GM21423 (cell line): ENCODE measurements at regions not wholly inside any gene's neighbourhood (a gene's known extent, or its start where the extent isn't known, plus 50 kb on each side); places are given as distances from the start of the nearest gene placed in this dataset.

Experiments used
- ATAC-seq: cut with Tn5 transposase; IDR thresholded peaks from one replicate; pipeline ENCODE4 v1.9.1; 2021; ENCODE audit warnings: mild to moderate bottlenecking, moderate library complexity; ENCODE audit not compliant: unreplicated experiment

DNA sequence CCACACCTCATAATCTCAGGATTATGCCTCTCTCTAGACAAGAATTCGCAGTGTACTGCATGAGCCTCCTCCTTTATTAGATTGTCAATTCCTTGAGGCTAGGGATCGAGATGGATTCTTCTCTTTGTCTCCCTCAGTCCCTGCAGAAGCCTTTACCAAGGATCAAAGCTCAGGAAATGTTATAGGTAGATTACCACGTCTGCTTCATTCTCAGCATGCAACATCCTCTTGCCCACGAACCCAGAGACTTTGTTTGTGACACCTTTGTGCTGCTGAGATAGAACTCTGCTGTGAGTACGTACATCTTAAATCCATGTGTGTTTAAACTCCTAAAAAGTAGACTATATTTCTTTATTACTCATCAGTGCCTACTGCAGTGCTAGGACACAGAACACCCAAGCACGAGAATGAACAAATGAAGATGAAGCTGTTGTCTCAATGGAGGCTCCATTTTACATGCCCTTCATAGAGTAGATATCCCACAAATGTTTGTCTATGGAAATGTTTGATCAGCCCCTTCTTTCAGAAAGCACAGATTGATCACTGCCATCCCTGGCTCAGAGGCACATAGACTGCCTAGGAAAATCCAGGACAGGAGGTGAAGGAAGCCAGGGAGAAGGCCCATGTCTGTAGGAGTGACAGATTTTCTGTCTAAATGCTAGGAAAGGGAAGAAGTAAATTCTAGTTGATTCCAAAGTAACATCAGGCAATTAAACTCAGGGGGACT is 98.8 kb upstream of the KLHL29 start:
- no peak for ATAC-seq

DNA sequence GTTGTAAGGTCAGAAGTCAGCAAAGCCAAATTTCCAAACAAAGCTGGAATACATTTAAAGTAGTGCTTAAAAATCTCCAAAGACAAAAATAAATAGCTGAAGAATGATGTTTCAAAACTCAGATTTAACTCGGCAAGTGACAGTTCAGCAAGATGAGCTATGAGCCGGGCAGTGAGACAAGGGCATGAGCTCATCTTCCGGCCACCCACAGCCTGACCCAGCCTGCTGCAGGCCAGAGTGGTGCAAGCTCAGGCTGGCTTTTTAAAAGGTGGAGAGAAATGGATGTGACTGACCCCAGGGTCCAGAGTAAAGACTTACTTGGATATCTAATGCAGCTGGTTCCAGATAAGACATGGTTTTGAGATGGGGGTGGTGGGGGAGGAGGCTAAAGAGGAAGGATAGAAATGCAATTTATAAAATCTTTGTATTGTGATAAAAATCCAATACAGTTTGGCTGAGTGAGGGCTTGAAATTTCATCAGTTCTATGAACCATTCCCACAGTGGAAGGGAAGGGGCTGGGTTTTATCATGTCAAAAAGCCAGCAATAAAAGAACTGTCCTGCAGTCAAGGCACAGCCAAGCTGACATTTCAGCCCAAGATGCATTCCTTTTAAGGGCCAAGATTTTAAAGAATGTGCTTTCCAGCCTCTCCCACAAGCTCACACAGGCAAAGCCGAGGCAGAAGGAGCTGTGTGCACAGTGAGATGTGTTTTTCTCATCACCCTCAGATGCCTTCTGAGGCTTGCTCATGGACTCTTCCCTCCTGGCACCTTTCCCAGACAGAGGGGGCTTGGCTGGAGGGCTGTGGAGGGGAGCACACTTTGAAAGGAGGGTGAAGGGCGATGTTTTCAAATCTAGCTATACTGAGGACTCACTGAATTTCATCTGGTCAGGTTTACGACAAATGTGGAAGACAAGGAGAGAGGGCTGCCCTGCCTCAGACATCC is 97.9 kb upstream of the KLHL29 start:
- no peak for ATAC-seq

DNA sequence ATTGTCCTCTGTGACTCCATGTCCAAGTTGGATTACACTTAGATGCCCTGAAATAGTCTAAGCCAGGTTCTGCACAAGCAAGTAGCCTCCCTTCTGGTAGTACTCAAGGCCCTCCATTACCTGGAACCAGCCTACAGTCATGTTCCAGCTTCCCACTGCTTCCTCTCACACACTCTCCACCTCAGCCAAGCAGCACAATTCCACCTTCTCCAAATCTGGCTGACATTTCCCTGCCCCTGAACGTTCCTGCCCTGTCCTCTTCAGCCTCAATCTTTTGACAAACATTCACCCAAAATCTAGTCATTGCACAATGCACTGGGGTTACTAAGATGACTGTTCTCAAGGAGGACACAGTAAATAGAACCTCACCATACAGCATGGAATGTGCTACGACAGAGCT is 95.3 kb upstream of the KLHL29 start:
- no peak for ATAC-seq

DNA sequence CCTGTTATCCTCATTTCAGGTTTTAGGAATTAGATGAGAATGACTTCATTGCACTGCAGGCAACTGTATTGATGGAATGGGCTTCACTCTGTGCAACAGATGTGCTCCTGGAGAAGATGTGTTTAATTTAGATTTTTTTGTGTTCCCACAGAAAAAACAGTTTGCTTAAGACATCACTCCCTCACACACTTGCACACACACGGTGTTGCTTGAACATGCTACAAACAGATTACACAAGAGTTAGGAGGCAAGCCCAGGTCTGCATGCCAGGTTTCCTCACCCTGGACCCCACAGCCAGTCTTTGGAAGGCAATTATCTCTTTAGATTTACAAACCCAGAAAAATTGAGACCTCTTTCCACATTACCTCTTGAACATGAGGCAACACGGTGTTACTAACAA is 93.7 kb upstream of the KLHL29 start:
- ATAC-seq = no peak

DNA sequence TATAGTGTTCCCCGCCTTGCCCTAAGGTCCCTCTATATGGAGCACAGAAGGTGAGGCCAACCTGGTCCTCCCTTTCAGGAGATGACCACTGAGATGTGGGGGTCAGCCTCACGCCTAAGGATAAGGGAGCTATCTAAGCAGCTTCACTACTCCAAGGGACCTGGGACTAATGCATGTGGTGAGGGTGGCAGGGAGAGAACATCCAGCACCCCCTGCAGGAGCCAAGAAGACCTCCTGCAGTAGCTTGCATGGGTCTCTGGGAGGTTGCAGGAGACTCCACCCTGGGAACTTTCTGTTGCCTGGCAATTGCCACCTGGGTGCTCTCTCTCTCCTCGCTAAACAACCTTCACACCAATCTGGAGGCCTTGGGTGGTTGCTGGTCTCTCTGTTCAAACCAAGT is 93.0 kb upstream of the KLHL29 start:
- ATAC-seq = no peak

DNA sequence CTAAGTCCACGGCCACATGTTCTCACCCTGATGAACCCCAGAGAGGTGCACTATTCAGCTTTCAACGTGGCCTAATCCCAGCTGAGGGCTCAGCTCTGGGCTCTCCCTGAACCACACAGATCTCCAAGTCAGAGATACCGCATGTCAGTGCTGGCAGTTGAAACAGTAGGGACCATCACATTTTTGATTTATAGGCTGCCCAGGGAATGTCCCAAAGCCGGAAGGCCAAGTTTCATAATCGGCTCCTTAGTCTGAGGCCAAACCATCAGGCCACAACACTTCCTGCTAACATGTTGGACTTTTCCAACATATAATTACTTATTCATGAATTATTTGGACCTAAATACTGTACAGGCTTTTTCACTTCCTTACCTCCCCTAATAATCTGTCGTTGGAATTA is 91.9 kb upstream of the KLHL29 start:
- ATAC-seq = no peak

DNA sequence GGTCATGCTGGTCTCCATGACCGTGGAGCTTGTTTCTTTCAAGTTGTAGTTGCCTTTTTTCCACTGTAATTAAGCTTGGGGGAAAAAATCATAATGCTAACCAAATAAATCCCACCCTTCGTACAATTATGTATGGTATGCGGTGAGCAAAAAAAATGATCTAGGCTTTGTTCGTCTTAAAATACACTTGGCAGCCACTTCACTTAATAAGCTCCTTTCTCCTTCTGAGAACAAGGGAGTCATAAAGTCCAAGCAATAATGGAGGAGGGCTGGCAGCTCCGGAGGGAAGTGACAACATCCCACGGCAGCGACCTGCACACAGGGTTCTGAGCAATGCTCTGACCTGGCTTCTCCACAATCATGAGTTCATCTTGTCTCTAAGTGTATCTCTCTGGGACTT is 91.2 kb upstream of the KLHL29 start:
- ATAC-seq = no peak

DNA sequence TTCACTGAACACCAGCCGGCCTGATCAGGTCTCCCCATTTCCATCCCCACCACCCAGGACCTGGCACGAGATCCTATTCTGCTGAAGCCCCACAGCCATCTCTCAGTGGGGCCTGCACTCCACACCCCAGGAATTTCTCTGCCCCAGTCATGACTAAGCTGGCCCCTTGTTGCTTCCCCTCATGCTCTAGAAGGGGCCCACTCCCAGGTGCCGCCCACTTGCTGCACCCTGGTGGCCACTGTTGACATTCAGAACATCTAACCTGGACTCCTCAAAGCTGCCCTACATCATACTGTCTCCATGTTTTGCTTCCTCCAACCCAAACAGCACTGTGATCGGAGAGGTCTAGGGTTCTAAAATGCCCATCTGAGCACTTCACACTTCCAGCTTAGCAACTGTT is 90.7 kb upstream of the KLHL29 start:
- ATAC-seq = no peak

DNA sequence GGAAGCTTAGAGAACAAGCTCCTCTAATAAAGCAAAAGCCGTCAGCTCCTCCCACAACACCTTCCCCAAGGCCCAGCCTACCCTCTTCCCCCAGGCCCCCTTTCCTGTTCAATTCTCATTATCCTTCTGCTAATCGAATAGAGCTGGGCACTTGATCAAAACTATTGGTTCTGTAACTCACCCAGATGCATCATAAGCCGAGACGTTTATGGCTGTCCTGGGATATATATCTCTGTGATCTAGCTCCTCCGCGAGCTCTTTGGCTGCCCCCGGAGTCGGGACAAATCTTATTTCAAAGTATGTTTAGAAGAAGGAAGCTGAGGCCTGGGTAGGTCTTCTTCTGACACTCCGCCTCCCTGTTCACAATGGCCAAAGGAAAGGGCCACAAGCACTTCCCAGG is 88.3 kb upstream of the KLHL29 start:
- no peak for ATAC-seq

DNA sequence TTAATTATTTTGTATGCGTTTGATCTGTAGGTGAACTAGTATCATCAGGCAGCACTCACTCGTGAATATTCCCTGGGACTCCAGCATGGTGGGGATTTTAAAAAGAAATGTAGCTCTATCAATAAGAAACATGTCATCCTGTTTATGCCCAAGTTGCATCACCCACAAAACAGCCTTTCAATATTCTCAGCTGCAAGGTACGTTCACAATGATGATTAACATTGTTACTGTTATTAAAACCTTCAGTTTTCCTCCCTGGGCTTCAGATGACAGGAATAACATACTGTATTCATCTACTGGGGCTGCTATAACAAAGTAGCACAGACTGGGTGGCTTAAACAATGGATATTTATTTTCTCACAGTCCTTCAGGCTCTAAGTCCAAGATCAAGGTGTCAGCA is 87.9 kb upstream of the KLHL29 start:
- no peak for ATAC-seq

DNA sequence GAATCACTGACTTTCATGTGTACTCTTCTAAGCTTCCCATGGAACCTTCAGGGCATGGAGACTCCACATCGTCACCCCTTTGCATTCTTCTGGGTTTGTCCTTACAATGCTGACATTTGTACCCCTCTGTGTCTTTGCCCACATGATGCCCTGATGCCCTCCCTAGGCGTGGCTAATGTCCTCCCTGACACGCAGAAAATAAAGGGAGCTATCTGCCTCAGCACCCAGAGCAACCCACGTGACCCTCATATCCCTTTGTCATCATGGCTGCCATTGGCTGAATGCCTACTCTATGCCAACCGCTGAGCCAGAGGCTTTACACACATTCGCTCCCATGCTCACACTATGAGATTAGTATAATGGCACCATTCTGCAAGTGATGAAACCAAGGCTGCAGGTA is 86.4 kb upstream of the KLHL29 start:
- ATAC-seq = no peak

DNA sequence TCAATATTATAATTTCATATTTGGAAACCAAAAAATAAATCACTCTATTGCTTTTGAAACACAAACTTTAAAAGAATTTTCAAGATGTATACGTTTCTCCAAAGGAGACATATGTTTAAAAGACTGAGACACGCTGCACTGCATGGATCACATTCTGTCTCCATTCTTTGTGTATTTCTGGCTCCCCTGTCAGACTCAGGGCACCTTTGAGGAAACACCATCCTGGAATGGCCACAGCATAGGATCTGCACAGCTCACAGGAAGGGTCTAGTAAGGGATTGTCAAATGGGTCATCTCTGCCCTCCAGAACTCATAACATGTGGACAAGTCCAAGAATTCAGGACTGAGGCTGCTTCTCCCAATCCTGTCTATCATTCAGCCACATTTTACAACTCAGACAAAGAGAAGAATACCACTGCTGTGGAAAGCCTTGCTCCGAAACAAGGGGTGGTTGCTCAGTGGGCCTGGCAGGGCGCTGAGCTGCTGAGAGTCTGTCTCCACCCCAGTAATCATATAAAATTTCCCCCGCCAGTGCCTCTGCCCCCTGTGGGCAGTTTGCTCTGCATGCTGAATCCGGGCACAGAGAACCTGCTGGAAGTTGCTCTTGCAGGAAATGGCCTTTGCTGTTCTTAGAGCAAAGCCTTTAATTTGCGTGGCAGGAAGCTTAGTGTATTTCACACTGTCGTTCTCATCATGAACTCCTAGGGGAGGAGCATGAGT is 85.3 kb upstream of the KLHL29 start:
- ATAC-seq = no peak

DNA sequence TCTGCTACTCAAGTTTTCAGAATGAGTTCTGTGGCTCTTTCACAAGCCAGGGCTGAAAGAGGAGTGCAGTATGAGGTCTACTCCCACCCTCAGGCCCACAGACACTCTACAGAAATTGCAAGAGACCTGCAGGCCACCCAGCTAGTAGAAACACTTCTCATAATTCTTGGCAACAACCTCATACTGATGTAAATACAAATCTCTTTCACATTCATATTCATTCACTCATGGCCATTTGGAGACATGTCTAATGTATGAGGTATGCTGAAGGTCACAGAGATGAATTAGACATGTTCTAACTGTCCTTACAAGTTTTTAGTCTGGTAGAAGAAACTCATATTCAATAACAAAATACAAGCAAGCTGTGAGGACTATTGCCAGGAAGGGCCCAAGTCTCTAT is 83.8 kb upstream of the KLHL29 start:
- no peak for ATAC-seq

DNA sequence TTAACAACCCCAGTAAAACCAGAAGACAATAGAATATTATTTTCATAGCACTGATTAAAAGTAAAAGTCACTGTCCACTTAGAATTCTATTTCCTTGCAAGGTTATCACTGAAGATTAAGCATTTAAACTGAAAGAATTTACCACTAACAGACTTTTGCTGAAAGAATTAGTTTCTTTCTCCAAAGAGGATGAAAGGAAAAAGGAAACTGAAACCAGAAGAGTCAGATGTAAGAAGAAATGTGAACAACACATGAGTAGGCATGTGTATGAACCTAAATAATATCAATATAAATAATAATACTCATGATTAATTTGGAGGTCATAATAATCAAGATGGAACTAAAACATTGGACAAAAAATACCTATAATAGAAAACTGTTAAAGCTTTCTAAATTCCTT is 82.4 kb upstream of the KLHL29 start:
- ATAC-seq = no peak

DNA sequence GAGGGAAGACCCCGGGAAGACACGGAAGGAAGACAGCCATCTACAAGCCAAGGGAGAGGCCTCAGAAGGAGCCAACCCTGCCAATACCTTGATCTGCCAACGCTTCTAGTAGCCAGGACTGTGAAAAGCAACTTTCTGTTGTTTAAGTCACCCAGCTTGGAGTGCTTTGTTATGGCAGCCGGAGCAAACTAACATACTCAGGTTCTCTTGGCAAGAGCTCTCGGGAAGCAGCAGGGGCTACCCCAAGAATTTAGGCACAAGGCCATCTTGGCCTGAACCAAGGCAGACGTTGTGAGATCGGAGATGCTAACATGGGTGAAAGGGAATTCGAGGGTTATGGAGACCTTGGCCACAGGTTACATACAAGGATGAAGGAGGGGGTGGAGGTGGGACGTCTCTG is 78.6 kb upstream of the KLHL29 start:
- no peak for ATAC-seq

DNA sequence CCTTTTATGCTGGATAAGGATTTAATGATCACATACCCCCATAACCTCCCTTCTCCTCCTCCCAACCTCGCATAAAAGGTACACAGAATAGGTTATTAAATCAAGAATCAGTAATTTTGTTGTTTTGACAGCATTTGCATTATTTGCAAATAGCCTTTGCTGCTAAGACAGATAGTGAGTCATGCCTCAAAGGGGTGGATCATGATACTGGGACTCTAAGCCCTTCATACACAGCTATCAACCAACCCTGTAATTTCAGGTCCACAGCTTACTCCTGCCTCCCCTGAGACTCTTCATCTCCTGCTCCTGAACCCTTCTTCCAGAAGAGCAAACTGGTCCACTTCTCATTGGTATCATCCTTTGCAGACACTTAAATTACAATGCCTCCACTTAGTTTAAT is 73.8 kb upstream of the KLHL29 start:
- ATAC-seq = no peak

DNA sequence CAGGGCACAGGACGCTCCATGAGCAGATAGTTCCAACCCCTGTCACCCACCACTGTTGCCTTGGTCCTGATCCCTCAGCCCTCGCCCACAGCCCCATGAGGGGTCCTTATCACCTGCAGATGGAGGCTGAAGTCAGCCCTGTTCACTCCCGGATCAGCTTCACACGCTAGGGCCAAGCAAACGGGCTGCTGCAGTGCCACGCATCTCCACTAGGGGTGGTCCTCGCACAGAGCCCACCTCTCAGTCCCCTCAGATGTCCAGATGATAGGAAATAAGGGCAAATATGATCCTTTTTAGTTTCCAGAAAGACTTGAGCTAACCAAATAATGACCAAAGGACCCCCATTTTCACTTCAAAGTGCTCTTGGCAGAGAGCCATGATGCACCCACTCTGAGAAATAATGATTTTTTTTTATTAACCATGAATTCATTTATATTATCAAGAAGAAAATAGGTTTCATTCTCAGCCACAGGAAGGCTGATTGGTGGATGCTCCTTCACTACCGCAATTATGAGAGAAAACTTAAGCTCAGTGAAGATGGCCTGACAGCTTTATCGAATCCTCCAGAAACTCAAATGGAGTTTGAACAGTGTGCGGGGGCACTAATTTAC is 71.9 kb upstream of the KLHL29 start:
- ATAC-seq = no peak

DNA sequence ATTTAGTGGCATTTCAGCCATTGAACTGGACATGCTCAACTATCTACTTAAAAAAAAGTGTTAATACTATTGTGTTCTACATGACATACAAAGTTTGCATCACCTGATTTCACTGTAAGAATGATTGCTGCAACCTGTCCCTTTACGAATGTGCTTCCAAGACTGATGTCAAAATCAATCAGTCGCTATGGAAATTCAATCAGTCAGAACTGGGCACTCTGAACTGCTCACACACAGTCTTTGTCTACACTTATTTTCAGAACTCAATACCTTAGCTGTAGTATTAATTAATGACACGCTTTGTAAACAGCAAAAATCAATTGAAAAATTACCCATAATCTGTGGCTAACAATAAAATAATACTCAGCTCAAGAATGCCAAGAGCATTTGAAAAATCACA is 70.3 kb upstream of the KLHL29 start:
- no peak for ATAC-seq

DNA sequence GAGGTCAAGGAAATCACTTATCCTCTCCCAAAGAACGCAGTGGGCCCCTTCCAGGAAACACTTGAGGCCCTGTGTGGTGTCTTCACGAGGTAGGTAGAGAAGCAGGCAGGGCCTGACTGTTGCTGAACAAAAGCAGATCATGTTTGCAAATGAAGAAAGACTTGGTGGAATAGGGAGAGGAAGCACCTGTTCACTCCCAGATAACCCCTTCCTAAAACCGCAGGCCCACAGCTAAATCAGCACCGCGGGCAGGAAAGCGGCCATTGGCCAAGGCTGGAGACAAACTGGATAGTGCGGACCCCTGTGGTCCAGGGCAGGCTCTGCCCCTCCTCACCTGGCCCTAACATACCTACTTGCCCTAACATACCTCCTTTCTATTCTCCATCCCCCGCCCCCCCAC is 64.9 kb upstream of the KLHL29 start:
- ATAC-seq = no peak

DNA sequence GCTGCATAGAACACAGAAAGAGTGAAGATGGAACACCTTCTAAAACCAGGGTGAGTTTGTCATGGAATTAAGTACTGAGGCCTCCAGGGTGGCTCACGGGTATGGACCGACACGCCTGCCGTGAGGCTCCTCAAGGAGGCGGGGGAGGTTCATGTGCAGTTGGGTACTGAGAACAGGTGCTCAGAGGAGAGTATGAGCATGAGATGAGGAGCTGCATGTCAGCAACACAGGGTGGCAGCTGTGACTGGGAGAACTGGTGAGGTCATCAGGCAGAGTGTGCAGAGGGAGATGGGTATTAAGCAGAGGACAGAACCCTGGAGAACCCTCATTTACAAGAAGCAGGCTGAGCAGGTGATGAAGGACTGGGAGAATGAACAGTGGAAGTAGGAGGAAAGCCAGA is 63.2 kb upstream of the KLHL29 start:
- ATAC-seq = no peak

DNA sequence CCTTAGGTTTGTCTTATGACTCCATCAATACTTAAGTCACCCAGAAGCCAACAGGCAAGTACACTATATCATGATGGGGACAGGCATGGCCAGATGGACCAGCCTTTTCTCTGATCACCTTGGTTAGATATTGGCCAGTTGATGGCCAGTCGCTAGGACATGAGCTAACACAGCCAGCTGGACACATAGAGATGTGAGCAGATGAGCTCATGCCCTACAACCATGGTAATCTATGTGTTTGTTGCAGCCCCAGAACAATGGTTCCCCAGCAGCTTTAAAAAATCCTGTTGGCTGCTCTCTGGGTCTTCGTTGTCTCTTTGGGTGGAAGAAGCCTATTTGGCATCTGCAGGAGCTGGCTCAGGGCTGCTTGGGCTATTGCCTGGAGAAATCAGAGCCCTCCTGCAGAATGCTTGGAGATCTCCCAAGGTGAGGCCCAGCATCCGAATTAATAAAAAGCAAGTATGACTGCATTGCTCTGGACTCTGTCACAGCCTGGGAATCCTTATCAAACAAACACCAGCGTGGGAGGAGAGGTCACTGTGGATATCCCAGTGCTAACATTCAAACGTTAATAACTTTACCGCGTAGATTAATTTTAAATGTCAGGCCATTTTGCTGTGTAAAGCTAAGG is 62.3 kb upstream of the KLHL29 start:
- no peak for ATAC-seq
